Endothelial cell (in vitro differentiated cells): ENCODE measurements at regions not wholly inside any gene's neighbourhood (a gene's known extent, or its start where the extent isn't known, plus 50 kb on each side); places are given as distances from the start of the nearest gene placed in this dataset.
"Not testable (repeated sequence)": the region's sequence is repeated elsewhere in the genome, so short reads cannot be mapped to it uniquely, and the experiment has no call there.

Experiments used
- DNase-seq: peaks from one replicate; pipeline ENCODE4 v3.0.0; 2021; ENCODE audit warnings: low spot score
- H3K27ac Mint-ChIP-seq: one replicate; pipeline ENCODE4 v1.8.0; 2021; ENCODE audit warnings: mixed read lengths, inconsistent platforms; ENCODE audit not compliant: unreplicated experiment
- H3K27me3 Mint-ChIP-seq: one replicate; pipeline ENCODE4 v1.8.0; 2021; ENCODE audit warnings: mild to moderate bottlenecking, moderate library complexity, mixed read lengths, inconsistent platforms; ENCODE audit not compliant: unreplicated experiment
- H3K36me3 Mint-ChIP-seq: one replicate; pipeline ENCODE4 v1.8.0; 2021; ENCODE audit warnings: mild to moderate bottlenecking, low read depth, mixed read lengths, inconsistent platforms; ENCODE audit not compliant: unreplicated experiment
- H3K4me1 Mint-ChIP-seq: one replicate; pipeline ENCODE4 v1.8.0; 2021; ENCODE audit warnings: mild to moderate bottlenecking, mixed read lengths, inconsistent platforms; ENCODE audit not compliant: unreplicated experiment
- H3K4me3 Mint-ChIP-seq: one replicate; pipeline ENCODE4 v1.8.0; 2021; ENCODE audit warnings: mild to moderate bottlenecking, mixed read lengths, inconsistent platforms; ENCODE audit not compliant: unreplicated experiment
- H3K9me3 Mint-ChIP-seq: one replicate; pipeline ENCODE4 v1.8.0; 2021; ENCODE audit warnings: mixed read lengths, inconsistent platforms; ENCODE audit not compliant: unreplicated experiment

- H3K4me1 Mint-ChIP-seq, DNase-seq, H3K36me3 Mint-ChIP-seq, H3K27ac Mint-ChIP-seq, H3K27me3 Mint-ChIP-seq, H3K9me3 Mint-ChIP-seq, H3K4me3 Mint-ChIP-seq: not testable (repeated sequence)
Observed at GRCh38 chr6:57708061-57708460, 390.6 kb downstream of the PRIM2 start.

- not testable (repeated sequence) for H3K36me3 Mint-ChIP-seq, H3K4me1 Mint-ChIP-seq, H3K27me3 Mint-ChIP-seq, H3K9me3 Mint-ChIP-seq, H3K27ac Mint-ChIP-seq, H3K4me3 Mint-ChIP-seq, DNase-seq
Observed at GRCh38 chr6:57722546-57722945, 405.1 kb downstream of the PRIM2 start.

GRCh38 chr6:57723815-57724401 lies 406.5 kb downstream of the PRIM2 start:
- H3K4me3 Mint-ChIP-seq, H3K9me3 Mint-ChIP-seq, DNase-seq: not testable (repeated sequence)

GRCh38 chr6:57729407-57729806 lies 412.0 kb downstream of the PRIM2 start:
- not testable (repeated sequence) for H3K4me1 Mint-ChIP-seq, H3K36me3 Mint-ChIP-seq, H3K4me3 Mint-ChIP-seq, H3K27ac Mint-ChIP-seq, H3K27me3 Mint-ChIP-seq, DNase-seq, H3K9me3 Mint-ChIP-seq

More at GRCh38 chr6:57723815-57724401, 406.5 kb downstream of the PRIM2 start:
- not testable (repeated sequence) for H3K27me3 Mint-ChIP-seq, H3K4me1 Mint-ChIP-seq, H3K36me3 Mint-ChIP-seq, H3K27ac Mint-ChIP-seq

- H3K9me3 Mint-ChIP-seq, DNase-seq, H3K27ac Mint-ChIP-seq, H3K4me1 Mint-ChIP-seq, H3K4me3 Mint-ChIP-seq, H3K36me3 Mint-ChIP-seq, H3K27me3 Mint-ChIP-seq: not testable (repeated sequence)
Observed at GRCh38 chr6:57730726-57731125, 413.3 kb downstream of the PRIM2 start.

- not testable (repeated sequence) for H3K9me3 Mint-ChIP-seq, H3K27me3 Mint-ChIP-seq, H3K4me1 Mint-ChIP-seq, H3K4me3 Mint-ChIP-seq, H3K27ac Mint-ChIP-seq, H3K36me3 Mint-ChIP-seq, DNase-seq
Observed at GRCh38 chr6:57747716-57748115, 430.3 kb downstream of the PRIM2 start.

- not testable (repeated sequence) for H3K36me3 Mint-ChIP-seq, H3K4me1 Mint-ChIP-seq, H3K27me3 Mint-ChIP-seq, DNase-seq, H3K27ac Mint-ChIP-seq, H3K4me3 Mint-ChIP-seq, H3K9me3 Mint-ChIP-seq
Observed at GRCh38 chr6:57759850-57760249, 442.4 kb downstream of the PRIM2 start.

GRCh38 chr6:57792720-57793397 lies 475.4 kb downstream of the PRIM2 start:
- H3K27ac Mint-ChIP-seq, H3K9me3 Mint-ChIP-seq, H3K36me3 Mint-ChIP-seq, DNase-seq, H3K4me3 Mint-ChIP-seq, H3K4me1 Mint-ChIP-seq, H3K27me3 Mint-ChIP-seq: not testable (repeated sequence)

- not testable (repeated sequence) for H3K36me3 Mint-ChIP-seq, H3K27me3 Mint-ChIP-seq, DNase-seq, H3K9me3 Mint-ChIP-seq, H3K27ac Mint-ChIP-seq, H3K4me1 Mint-ChIP-seq, H3K4me3 Mint-ChIP-seq
Observed at GRCh38 chr6:57793398-57793762, 475.9 kb downstream of the PRIM2 start.

GRCh38 chr6:57799703-57800479 lies 482.5 kb downstream of the PRIM2 start:
- H3K27ac Mint-ChIP-seq, H3K9me3 Mint-ChIP-seq, H3K4me1 Mint-ChIP-seq, H3K36me3 Mint-ChIP-seq: not testable (repeated sequence)
- Mint-ChIP-seq H3K27me3 (peaks cover 12% of the 10 kb centered on the region), H3K4me3 (peak overlapping the region; percentile 84)
- peak; percentile 26 for DNase-seq

- H3K36me3 Mint-ChIP-seq, H3K4me3 Mint-ChIP-seq: not testable (repeated sequence)
- peak; percentile 26 for DNase-seq
Observed at GRCh38 chr6:57808581-57808980, 491.2 kb downstream of the PRIM2 start.

GRCh38 chr6:57809454-57809853 lies 492.0 kb downstream of the PRIM2 start:
- H3K36me3 Mint-ChIP-seq, H3K4me3 Mint-ChIP-seq, DNase-seq, H3K9me3 Mint-ChIP-seq, H3K27ac Mint-ChIP-seq, H3K4me1 Mint-ChIP-seq: not testable (repeated sequence)
- H3K27me3 Mint-ChIP-seq, result peaks cover 19% of the 10 kb centered on the region

More at GRCh38 chr6:57808581-57808980, 491.2 kb downstream of the PRIM2 start:
- H3K27ac Mint-ChIP-seq, H3K4me1 Mint-ChIP-seq, H3K9me3 Mint-ChIP-seq: not testable (repeated sequence)
- H3K27me3 Mint-ChIP-seq, result peaks cover 19% of the 10 kb centered on the region
